Liver (tissue), 8 donors: ENCODE measurements at regions not wholly inside any gene's neighbourhood (a gene's known extent, or its start where the extent isn't known, plus 50 kb on each side); places are given as distances from the start of the nearest gene placed in this dataset.

Experiments
- DNase-seq: peaks from one replicate; pipeline ENCODE4 v3.0.0-alpha.2; 2017; ENCODE audit warnings: low spot score
- H3K27ac ChIP-seq, 2 donors: one replicate each; pipeline ENCODE4 v1.7.0; 2013; ENCODE audit warnings: inconsistent platforms in 2 of 2, low read length in 2 of 2, control low read depth in 1 of 2, low read depth in 1 of 2, mild to moderate bottlenecking in 1 of 2
- H3K27me3 ChIP-seq, 4 donors: one replicate each; pipeline versions ENCODE4 v1.6.1 to v1.7.0; 2013; ENCODE audit warnings: low read length in 3 of 4, inconsistent platforms in 1 of 4, mild to moderate bottlenecking in 1 of 4, moderate library complexity in 1 of 4; ENCODE audit not compliant: control insufficient read depth in 4 of 4, insufficient read depth in 4 of 4
- H3K36me3 ChIP-seq, 4 donors: one replicate each; pipeline versions ENCODE4 v1.6.1 to v1.7.0; 2013; ENCODE audit warnings: low read length in 3 of 4, mild to moderate bottlenecking in 3 of 4, low read depth in 1 of 4, moderate library complexity in 1 of 4; ENCODE audit not compliant: control insufficient read depth in 4 of 4, insufficient read depth in 3 of 4
- H3K4me1 ChIP-seq, 4 donors: one replicate each; pipeline versions ENCODE4 v1.6.1 to v1.7.0; 2013; ENCODE audit warnings: low read length in 3 of 4, mild to moderate bottlenecking in 3 of 4, moderate library complexity in 1 of 4; ENCODE audit not compliant: control insufficient read depth in 4 of 4, insufficient read depth in 4 of 4
- H3K4me3 ChIP-seq, 3 donors: one replicate each; pipeline versions ENCODE4 v1.6.1 to v1.7.0; 2013; ENCODE audit warnings: low read length in 3 of 3, control low read depth in 1 of 3, low read depth in 1 of 3, mild to moderate bottlenecking in 1 of 3
- H3K9ac ChIP-seq, 2 donors: one replicate each; pipeline ENCODE4 v1.7.0; 2013; ENCODE audit warnings: low read length in 2 of 2, mild to moderate bottlenecking in 2 of 2, moderate library complexity in 2 of 2, control low read depth in 1 of 2, low read depth in 1 of 2
- H3K9me3 ChIP-seq, 4 donors: one replicate each; pipeline versions ENCODE4 v1.6.1 to v1.7.0; 2013; ENCODE audit warnings: low read length in 3 of 4; ENCODE audit not compliant: control insufficient read depth in 4 of 4
- CTCF ChIP-seq: fragments of 150-350 bp; IDR thresholded peaks from 2 replicates; pipeline ENCODE4 v1.5.1; 2017; ENCODE audit warnings: improper control_type of control experiment, low read depth, low read length; ENCODE audit not compliant: missing input control
- FOXA2 ChIP-seq: IDR thresholded peaks from 2 replicates; pipeline ENCODE4 v1.6.1; 2016; ENCODE audit warnings: antibody characterized with exemption
- GABPA ChIP-seq, 2 donors: IDR thresholded peaks in 1 of 2; conservative IDR thresholded peaks in 1 of 2; 2 replicates each; pipeline ENCODE4 v1.6.1; 2016; ENCODE audit warnings: antibody characterized with exemption in 2 of 2, mild to moderate bottlenecking in 1 of 2, moderate library complexity in 1 of 2
- HNF4A ChIP-seq, 2 donors: conservative IDR thresholded peaks; 2 replicates each; pipeline ENCODE4 v1.6.1; 2016; ENCODE audit warnings: antibody characterized with exemption in 2 of 2, mild to moderate bottlenecking in 2 of 2
- HNF4G ChIP-seq: IDR thresholded peaks from 2 replicates; pipeline ENCODE4 v1.6.1; 2016; ENCODE audit warnings: antibody characterized with exemption
- MAX ChIP-seq: IDR thresholded peaks from 2 replicates; pipeline ENCODE4 v1.6.1; 2016; ENCODE audit warnings: antibody characterized with exemption
- NR2F2 ChIP-seq: IDR thresholded peaks from 2 replicates; pipeline ENCODE4 v1.6.1; 2016; ENCODE audit warnings: antibody characterized with exemption
- RAD21 ChIP-seq, 2 donors: IDR thresholded peaks; 2 replicates each; pipeline ENCODE4 v1.6.1; 2016; ENCODE audit warnings: antibody characterized with exemption in 2 of 2, mild to moderate bottlenecking in 2 of 2
- RXRA ChIP-seq, 2 donors: IDR thresholded peaks; 2 replicates each; pipeline ENCODE4 v1.6.1; 2017 to 2018; ENCODE audit warnings: antibody characterized with exemption in 2 of 2, mild to moderate bottlenecking in 1 of 2
- TAF1 ChIP-seq: conservative IDR thresholded peaks from 2 replicates; pipeline ENCODE4 v1.6.1; 2016; ENCODE audit warnings: antibody characterized with exemption, mild to moderate bottlenecking
- YY1 ChIP-seq: IDR thresholded peaks from 2 replicates; pipeline ENCODE4 v1.6.1; 2016; ENCODE audit warnings: antibody characterized with exemption, mild to moderate bottlenecking
- ZBTB33 ChIP-seq: IDR thresholded peaks from 2 replicates; pipeline ENCODE4 v1.6.1; 2016; ENCODE audit warnings: antibody characterized with exemption
- WGBS: extraction: QIAGEN DNeasy Blood & Tissue Kit; methylation state at CpG from one replicate; pipeline ENCODE4 v1.1.7; 2013; 5-methylcytosine and 5-hydroxymethylcytosine counted together
- TF ChIP-seq, protein P1 (sequence below): IDR thresholded peaks from 2 replicates; pipeline ENCODE4 v1.6.1; 2016; ENCODE audit warnings: antibody characterized with exemption
- donor health status: healthy.
- donor health status: healthy.
- donor health status: healthy.
- donor health status: healthy.
- donor health status: healthy.

DNA sequence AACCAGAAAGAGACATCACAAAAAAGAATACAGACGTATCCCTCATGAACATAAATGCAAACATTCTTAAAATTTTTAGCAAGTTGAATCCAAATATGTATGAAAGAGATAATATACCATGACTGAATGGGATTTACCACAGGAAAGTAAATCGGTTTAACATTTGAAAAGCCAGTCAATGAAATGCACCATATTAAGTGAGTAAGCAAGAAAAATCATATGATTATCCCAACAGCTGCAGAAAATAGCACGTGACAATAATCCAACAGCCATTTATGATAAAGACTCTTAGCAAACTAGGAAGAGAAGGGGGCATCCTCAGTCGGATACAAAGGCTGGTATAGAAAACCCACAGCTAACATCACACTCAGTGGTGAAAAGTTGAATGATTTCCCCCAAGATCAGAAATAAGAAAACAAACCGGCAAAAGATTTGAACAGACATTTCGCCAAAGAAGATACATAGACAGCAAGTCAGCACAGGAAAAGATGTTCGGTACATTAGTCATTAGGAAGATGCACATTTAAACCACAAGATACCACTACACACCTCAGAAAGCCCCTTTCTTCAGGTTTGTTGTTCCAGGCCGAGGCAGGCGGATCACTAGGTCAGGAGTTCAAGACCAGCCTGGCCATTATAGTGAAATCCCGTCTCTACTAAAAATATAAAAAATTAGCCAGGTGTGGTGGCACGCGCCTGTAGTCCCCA lies 144.3 kb downstream of the INHBB start:
- no peak overlapping the region for H3K27ac ChIP-seq
- H3K9ac ChIP-seq, result no peak overlapping the region
- H3K9me3 ChIP-seq, result no peaks in the 10 kb centered on the region
- no peak for TF ChIP-seq RXRA (IDR thresholded peaks at IDR 0.05)
- TF ChIP-seq GABPA (IDR thresholded peaks at IDR 0.05 in 1 of 2, conservative IDR thresholded peaks at IDR 0.05 in 1 of 2), result no peak
- no peak for TF ChIP-seq RAD21 (IDR thresholded peaks at IDR 0.05)
- no peak for TF ChIP-seq NR2F2
- no peak for TF ChIP-seq YY1
- TF ChIP-seq, protein P1, sequence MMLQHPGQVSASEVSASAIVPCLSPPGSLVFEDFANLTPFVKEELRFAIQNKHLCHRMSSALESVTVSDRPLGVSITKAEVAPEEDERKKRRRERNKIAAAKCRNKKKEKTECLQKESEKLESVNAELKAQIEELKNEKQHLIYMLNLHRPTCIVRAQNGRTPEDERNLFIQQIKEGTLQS, result no peak
- TF ChIP-seq MAX, result no peak
- no peak for TF ChIP-seq HNF4G
- no peak for TF ChIP-seq ZBTB33
- DNase-seq, result no peak
- peaks cover 9 to 21% (median 13%) of the 10 kb centered on the region in 4 donors for H3K4me1 ChIP-seq
- no peaks in the 10 kb centered on the region for H3K36me3 ChIP-seq
- no peak overlapping the region for H3K4me3 ChIP-seq
- WGBS, result 96% methylated on average over 12 of the region's 12 CpGs
- no peaks in the 10 kb centered on the region for H3K27me3 ChIP-seq

- no peaks in the 10 kb centered on the region for H3K27me3 ChIP-seq
- H3K9ac ChIP-seq, result no peak overlapping the region
- H3K9me3 ChIP-seq, result no peaks in the 10 kb centered on the region
- H3K4me1 ChIP-seq, result peaks cover 7 to 15% (median 10%) of the 10 kb centered on the region in 4 donors
- no peak for DNase-seq
- WGBS, result 94% methylated on average over 1 of the region's 1 CpG
- no peaks in the 10 kb centered on the region for H3K36me3 ChIP-seq
- TF ChIP-seq CTCF (no peak), GABPA (IDR thresholded peaks at IDR 0.05 in 1 of 2, conservative IDR thresholded peaks at IDR 0.05 in 1 of 2) (no peak), YY1 (no peak), FOXA2 (no peak), NR2F2 (no peak), HNF4A (conservative IDR thresholded peaks at IDR 0.05) (no peak), MAX (no peak), TAF1 (no peak)
- TF ChIP-seq, protein P1, result no peak
- H3K27ac ChIP-seq, result no peak overlapping the region
- no peak overlapping the region for H3K4me3 ChIP-seq
Observed at GRCh38 chr2:120491111-120491625, 145.2 kb downstream of the INHBB start.
